ENCODE measurements at regions not wholly inside any gene's neighbourhood (a gene's known extent, or its start where the extent isn't known, plus 50 kb on each side); places are given as distances from the start of the nearest gene placed in this dataset.
"Not testable (repeated sequence)": the region's sequence is repeated elsewhere in the genome, so short reads cannot be mapped to it uniquely, and the experiment has no call there.

- DNase-seq = no peak
These were observed 52.0 kb downstream of the OLIG1 start for GRCh38 chr21:33121715-33122475.

- DNase-seq = no peak
These were observed 52.6 kb downstream of the OLIG1 start for GRCh38 chr21:33122507-33122906.

GRCh38 chr21:33123374-33124123 lies 53.6 kb downstream of the OLIG1 start:
- no peak for DNase-seq

- no peak for DNase-seq
These were observed 54.9 kb downstream of the OLIG1 start for GRCh38 chr21:33124889-33125288.

- DNase-seq = no peak
These were observed 55.9 kb downstream of the OLIG1 start for GRCh38 chr21:33125680-33126375.

GRCh38 chr21:33126569-33126968 lies 56.6 kb downstream of the OLIG1 start:
- DNase-seq = no peak

- peak; percentile 89 for DNase-seq
These were observed 57.4 kb downstream of the OLIG1 start for GRCh38 chr21:33127154-33127867.

GRCh38 chr21:33127868-33128242 lies 57.9 kb downstream of the OLIG1 start:
- no peak for DNase-seq

GRCh38 chr21:33128538-33128937 lies 58.6 kb downstream of the OLIG1 start:
- no peak for DNase-seq

- DNase-seq = no peak
These were observed 62.1 kb downstream of the OLIG1 start for GRCh38 chr21:33132054-33132453.

- DNase-seq = no peak
These were observed 64.0 kb downstream of the OLIG1 start for GRCh38 chr21:33133892-33134291.

GRCh38 chr21:33135925-33136324 lies 66.0 kb downstream of the OLIG1 start:
- DNase-seq = no peak

GRCh38 chr21:33136847-33137502 lies 67.0 kb downstream of the OLIG1 start:
- no peak for DNase-seq

- DNase-seq = no peak
These were observed 69.1 kb downstream of the OLIG1 start for GRCh38 chr21:33139084-33139483.

- DNase-seq = no peak
These were observed 70.3 kb downstream of the OLIG1 start for GRCh38 chr21:33140288-33140687.

GRCh38 chr21:33146467-33146866 lies 76.5 kb downstream of the OLIG1 start:
- no peak for DNase-seq

- DNase-seq = no peak
These were observed 79.2 kb downstream of the OLIG1 start for GRCh38 chr21:33149181-33149580.

- not testable (repeated sequence) for DNase-seq
These were observed 78.8 kb upstream of the IFNAR2 start for GRCh38 chr21:33150968-33151367.

- no peak for DNase-seq
These were observed 77.6 kb upstream of the IFNAR2 start for GRCh38 chr21:33151941-33152731.

- no peak for DNase-seq
These were observed 77.0 kb upstream of the IFNAR2 start for GRCh38 chr21:33152732-33153130.

GRCh38 chr21:33155005-33155404 lies 74.7 kb upstream of the IFNAR2 start:
- DNase-seq = no peak

Data from tongue (tissue), 1 donor.